Heart left ventricle (tissue), 13 donors: ENCODE measurements at regions not wholly inside any gene's neighbourhood (a gene's known extent, or its start where the extent isn't known, plus 50 kb on each side); places are given as distances from the start of the nearest gene placed in this dataset.

Experiments
- POLR2A ChIP-seq, 2 donors: fragments of 450-650 bp; IDR thresholded peaks; one replicate each; pipeline ENCODE4 v1.6.1; 2017; ENCODE audit warnings: antibody characterized with exemption in 2 of 2, mild to moderate bottlenecking in 2 of 2, moderate library complexity in 2 of 2
- TF ChIP-seq, protein P1 (sequence below), 12 donors: fragments of 200-600 bp; sonication (generic) in 4 of 12; IDR thresholded peaks; one replicate each; pipeline versions ENCODE4 v1.5.0 to v1.8.0; 2018 to 2022; ENCODE audit warnings: antibody characterized with exemption in 12 of 12, mild to moderate bottlenecking in 5 of 12
- donor health status: ischemic (EF 13 %, LVEDD 7.1; RV severe dilation, severe dysfunction).
- donor health status: DM: no; HTN: yes; CAD: no.
- donor health status: DM: no; HTN: no; CAD: no.
- donor health status: ischemic (EF 25% LVEDD 6.9; RV normal size, moderate dysfunction).
- donor health status: ischemic (EF 25% LVEDD 5.7; RV mildly dilated, moderate dysfunction).
- donor health status: ischemic (EF 35%, LVEDD 5.7; RV mildly dilated, moderate dysfunction).
- donor health status: nonischemic (EF 11% LVEDD 7.7; RV severe dilation, severe dysfunction).
- donor health status: DM: yes; HTN: yes; CAD: no.
- donor health status: PGD.
- donor health status: ischemic (EF 29% LVEDD 5.4; RV normal size, mild dysfunction).
- donor health status: nonischemic (EF 23%, LVEDD 6.1; RV moderate dilation, normal function).

DNA sequence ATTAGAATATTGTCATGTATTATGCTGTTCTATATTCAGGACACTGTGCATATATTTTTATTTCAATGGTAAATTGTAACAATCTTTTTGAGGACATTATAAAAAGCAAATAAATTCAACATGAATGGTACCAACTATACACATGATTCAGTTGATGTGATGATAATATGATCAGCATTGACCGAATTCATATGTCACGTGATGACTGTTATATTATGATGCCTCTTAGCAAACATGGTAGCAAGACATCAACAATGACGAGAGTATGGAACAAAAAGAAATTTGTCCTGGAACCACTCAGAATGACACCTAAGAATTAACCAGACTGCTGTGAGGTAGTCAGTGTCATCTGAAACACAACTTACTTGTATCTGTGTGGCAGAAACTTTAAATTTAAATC, 161.5 kb upstream of the OR13F1 start:
- TF ChIP-seq, protein P1, sequence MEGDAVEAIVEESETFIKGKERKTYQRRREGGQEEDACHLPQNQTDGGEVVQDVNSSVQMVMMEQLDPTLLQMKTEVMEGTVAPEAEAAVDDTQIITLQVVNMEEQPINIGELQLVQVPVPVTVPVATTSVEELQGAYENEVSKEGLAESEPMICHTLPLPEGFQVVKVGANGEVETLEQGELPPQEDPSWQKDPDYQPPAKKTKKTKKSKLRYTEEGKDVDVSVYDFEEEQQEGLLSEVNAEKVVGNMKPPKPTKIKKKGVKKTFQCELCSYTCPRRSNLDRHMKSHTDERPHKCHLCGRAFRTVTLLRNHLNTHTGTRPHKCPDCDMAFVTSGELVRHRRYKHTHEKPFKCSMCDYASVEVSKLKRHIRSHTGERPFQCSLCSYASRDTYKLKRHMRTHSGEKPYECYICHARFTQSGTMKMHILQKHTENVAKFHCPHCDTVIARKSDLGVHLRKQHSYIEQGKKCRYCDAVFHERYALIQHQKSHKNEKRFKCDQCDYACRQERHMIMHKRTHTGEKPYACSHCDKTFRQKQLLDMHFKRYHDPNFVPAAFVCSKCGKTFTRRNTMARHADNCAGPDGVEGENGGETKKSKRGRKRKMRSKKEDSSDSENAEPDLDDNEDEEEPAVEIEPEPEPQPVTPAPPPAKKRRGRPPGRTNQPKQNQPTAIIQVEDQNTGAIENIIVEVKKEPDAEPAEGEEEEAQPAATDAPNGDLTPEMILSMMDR (IDR thresholded peaks at IDR 0.05) = no peak
- no peak for TF ChIP-seq POLR2A (IDR thresholded peaks at IDR 0.05)
